NCI-H748 (cell line): ENCODE measurements at regions not wholly inside any gene's neighbourhood (a gene's known extent, or its start where the extent isn't known, plus 50 kb on each side); places are given as distances from the start of the nearest gene placed in this dataset.

Source experiments
- DNase-seq: peaks from one replicate; lab custom pipeline; 2025; ENCODE audit not compliant: unreplicated experiment; lab: John Stamatoyannopoulos, UW

DNA sequence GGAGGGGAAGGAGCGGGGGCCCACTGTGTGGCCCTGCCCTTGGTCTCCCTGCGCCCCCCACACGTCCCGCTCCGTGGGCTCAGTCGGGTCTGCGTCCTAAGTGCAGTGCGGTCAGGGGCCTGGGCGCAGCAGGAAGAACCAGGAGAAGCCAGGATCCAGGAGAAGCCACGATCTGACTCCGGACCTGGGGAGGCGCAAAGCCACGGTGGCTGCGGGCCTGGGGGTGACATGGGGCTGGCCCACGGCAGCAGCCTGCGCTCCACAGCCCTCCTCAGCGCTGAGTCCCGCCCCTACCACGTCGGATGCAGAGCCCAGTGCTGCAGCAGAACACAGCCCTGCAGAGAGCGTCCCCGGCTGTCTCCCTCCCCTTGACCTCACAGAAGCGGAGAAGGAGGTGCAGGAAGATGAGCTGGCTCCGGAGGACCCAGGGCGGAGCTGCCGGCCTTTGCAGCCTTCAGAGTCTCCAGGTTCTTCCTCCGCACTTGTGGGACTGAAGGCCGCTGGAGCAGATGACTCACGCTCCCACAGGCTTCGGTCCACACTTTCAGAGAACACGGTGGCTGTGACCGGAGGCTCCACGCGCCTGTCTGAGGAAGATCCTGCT lies 589.2 kb upstream of the SALL3 start:
- DNase-seq: no peak

DNA sequence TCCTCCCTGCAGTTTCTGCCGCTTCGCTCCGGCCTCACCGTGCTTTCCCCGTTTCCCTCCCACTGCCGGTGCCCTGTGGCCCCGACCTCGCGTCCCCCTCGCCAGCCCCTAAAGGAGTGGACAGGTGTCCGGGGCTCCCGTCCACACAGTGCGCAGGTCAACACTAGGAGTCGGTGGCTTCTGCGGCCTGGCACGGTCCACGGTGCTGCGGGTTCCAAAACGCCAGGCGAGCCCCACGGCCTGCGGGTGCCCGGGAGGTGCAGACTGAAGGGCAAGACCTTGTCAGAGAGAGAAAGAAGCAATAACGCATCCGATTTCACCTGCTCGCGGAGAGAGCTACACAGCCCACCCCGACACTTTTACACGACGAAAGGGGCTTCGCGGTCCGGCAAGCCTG lies 588.7 kb upstream of the SALL3 start:
- DNase-seq: no peak

DNA sequence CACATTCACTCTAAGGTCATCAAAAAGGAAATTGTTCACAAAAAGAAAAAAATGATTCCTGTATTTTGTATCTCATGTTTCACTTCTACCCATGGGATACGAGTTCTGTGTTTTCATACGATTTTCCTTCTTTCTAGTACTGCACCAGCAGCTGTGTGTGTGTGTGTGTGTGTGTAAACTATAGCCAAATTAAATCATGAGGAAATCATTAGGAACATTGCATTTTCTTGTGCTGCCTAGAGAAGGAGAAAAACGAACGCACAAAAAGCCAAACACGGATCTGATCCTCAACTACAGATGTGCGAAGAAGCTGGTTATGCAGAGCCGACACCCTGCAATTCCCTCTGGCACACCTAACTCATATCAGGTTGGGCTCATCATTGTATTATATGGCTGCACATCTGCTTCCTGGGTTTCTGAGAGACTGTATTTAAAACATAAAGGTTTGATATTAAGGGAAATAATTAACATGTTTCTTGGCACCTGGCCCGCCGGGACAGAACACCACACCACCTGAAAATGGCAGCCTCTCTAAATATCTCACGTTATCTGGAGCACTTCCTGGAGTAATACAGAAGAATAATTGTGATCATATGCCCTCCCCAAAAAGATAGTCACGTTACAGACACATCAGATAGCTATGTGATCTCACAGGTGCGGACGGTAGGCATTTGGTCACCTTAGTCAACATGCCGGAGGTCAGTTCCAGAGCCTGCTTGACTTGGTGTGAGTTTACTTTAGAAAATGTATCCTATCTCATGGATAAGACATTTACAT lies 586.3 kb upstream of the SALL3 start:
- DNase-seq: peak; percentile 44

DNA sequence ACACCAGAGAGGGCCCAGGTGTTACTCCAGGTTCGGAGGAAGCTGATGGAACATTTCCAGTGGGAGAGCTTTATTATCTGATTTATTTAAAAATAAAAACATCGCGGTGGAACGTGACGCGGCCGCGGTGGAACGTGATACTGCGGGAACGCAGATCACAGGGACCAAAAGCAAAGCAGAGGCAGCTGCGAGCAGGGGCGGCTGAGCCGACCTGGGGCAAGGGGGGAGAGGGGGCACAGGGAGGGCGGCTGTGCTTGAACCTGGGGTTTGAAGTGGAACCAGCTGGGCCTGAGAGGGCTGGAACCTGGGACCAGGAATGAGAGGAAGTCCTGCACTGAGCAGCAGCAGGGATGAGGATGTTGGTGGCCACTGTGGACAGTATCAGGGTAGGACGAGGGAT lies 583.5 kb upstream of the SALL3 start:
- no peak for DNase-seq

DNA sequence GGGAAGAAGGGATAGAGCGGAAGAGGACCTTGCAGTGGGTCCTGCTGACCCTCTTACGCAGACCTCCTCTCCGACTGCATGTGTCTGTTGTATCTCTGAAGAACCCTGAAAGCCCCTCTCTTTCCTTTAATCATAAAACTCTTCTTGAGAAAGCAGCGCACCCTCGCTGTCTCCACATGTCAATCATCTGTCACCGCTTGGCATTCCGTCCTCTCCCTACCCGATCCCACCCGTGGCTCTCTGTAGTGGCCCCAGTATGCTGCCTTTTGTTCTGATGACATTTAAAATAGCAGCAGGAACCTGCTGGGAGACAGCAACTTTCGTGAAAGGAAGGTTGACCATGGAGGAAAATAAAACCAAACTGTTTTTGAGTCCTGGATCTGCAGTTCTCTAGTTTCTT lies 582.9 kb upstream of the SALL3 start:
- no peak for DNase-seq

DNA sequence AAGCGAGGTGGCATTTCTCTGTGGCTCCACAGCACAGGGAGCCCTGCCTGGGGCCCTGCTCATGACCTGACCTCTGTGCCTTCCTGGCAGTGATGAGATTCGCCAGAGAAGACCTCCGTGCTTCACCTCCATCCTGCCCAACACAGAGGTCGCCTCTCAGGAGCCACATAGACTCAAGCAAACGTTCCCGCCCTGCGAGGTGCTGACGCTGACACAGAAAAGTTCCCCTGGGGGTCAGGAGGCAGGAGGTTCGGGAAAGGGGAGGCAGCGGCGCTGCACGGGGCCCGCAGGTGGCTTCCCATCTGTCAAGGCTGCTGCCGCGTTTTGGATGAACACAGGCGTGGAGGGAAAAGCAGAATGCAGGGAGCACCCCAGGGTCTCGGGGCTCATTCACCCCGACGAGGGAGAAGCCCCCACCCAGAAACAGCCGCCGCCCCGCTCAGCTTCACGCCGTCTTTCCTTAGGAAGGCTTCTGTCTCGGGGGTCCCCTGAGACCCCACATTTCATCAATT lies 579.6 kb upstream of the SALL3 start:
- DNase-seq: no peak

DNA sequence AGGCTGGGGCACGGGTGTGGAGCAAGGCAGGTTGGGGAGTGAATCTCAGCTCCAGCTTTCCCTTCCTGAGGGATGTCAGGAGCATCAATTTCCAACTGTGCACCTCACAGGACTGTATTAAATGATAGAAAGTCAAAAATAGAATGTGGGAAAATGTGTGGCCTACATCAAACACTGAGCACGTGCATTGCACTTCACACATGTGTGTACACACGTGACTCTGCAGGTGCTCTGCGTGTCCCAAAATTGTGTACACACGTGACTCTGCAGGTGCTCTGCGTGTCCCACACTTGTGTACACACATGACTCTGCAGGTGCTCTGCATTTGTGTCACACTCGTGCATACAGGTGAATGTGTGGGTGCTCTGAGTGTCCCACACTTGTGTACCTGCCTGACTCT lies 577.2 kb upstream of the SALL3 start:
- DNase-seq: no peak

DNA sequence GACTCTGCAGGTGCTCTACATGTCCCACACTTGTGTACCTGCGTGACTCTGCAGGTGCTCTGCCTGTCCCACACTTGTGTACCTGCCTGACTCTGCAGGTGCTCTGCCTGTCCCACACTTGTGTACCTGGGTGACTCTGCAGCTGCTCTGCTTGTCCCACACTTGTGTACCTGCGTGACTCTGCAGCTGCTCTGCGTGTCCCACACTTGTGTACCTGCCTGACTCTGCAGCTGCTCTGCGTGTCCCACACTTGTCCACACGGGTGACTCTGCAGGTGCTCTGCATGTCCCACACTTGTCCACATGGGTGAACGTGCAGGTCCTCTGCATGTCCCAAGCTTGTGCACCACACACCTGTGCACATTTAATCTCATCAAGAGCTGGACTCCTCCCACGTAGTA lies 576.7 kb upstream of the SALL3 start:
- DNase-seq: no peak

DNA sequence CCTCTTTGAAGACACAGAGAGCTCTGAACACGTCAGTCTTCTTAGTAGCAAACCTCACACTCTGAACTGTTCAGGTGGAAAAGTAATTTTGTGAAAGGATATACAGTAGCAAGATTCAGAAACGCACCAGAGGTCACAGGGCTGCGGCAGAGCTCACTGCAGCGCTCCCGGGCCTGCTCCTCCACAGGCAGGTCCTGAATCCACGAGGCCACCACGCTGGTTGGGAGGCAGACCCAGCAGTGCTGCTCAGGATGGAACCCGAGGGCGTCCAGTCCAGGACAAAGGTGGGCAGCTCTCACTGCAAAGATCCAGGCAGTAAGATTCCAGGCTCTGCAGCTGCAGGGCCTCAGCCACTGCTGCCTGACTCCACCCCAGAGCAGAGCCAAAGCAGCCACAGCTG lies 576.2 kb upstream of the SALL3 start:
- DNase-seq: no peak

DNA sequence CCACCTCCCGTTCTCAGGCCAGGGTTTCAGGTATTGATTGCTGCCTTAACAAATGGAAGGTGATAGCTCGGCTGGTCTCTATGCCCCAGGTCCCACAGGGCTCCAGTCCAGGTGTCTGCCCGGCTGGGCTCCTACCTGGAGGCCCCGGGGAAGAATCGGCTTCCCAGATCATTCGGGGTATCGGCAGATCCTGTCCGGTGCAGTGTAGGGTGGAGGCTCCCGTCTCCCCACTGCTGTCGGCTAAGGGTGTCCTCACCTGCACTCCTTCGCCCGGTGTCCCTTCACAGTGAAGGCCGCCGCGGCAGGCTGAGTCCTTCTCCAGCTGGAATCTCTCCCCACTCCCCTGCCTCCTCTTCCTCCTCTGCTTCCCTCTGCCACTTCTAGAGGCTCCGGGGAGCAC lies 573.9 kb upstream of the SALL3 start:
- DNase-seq: no peak

DNA sequence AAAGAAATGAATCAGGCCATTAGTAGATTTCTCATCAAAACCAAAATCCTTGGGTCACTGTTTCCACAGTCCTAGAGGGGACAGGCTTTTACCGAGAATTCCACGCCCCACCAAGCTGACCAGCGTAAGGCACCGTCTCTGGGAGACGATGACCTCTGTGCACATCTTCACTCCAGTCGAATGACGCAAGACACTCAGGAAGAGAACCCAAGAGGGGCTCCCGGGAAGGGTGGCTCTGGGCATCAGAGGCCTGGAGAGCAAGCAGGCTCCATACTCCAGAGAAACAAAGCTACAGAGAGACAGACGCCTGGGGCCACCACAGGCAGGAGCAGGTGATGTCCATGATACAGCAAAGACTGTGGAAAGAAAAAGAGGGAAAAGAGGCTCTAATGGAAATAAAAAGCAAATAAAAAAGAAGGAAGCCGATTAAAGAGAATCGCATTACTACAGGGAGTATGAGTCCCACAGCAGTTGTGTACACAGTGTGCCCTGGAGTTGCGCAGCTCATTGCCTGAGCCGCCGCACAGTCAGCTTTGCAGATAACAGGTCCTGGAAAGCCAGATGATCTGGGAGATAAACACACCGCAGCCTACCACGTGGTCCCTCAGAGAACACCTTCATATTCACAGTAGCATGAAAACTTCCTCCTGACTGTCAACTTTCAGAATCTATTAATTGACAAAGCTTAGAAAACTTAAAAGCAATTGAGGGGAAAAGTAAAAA lies 572.7 kb upstream of the SALL3 start:
- peak; percentile 91 for DNase-seq

DNA sequence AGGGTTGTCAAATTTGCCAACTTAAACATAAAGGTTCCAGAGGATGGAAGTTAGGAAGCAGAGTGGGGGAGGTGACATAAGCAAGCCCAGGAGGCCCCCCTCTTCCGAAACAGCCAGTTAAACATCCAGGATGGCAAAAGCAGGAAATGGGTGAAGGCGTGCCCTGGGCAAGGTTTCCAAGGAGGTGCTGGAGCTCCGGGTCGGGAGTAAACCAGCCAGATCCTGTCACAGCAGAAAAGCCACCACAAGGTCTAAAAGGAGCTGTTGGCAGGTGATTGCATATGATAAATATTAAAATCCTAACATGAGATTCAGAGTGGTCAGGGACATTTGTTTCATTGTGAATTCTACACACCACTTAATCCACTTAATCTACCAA lies 572.2 kb upstream of the SALL3 start:
- peak; percentile 94 for DNase-seq

DNA sequence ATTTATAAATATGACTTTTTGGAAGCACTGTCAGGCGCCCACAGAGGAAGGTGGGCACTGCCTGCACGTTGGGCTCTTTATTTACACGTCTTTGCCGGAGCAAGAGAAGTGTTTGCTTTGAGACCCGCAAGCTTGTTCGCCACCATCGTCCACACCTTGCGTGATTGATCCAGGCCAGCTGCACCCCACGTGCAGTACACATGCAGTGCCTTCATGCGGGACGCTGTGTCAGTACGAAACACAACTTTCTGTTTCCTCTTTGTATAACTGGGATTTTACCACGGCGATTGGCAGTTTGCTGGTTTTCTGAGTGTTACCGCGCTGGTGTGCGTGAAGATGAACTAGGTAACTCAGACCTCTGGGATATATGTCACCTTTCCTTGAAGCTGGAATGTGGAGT lies 571.0 kb upstream of the SALL3 start:
- DNase-seq: peak; percentile 45

DNA sequence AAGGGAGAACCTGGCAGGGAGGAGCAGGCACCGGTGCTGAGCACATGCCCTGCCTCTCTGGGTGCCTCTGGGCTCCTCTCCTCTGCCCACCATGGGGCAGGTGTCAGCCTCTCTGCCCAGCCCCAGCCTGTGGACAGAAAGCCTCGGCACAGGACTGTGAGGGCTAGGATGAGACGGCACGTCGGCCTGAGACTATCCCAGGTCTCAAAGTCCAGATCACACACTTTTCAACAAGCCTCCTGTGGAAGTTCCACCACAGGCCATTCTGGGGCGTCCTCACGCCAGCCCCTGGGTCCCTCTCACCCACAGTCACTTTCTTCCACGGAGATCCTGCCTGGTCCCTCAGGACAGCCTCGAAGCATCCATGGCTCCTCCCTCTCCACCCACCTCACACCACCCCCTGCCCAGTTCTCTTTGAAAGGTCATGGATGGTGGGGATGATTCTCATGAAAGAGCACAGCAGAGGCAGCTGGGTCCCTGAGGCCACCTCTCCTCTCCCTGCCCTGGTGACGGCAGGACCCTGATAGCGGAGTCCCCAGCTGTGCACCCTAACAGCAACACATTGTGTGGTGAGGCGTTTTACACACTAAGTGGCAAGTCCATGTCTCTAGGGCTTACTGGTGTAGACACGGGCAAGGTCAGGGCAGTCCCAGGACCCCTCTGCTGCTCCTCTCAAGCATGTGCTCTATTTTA lies 569.4 kb upstream of the SALL3 start:
- DNase-seq: no peak

DNA sequence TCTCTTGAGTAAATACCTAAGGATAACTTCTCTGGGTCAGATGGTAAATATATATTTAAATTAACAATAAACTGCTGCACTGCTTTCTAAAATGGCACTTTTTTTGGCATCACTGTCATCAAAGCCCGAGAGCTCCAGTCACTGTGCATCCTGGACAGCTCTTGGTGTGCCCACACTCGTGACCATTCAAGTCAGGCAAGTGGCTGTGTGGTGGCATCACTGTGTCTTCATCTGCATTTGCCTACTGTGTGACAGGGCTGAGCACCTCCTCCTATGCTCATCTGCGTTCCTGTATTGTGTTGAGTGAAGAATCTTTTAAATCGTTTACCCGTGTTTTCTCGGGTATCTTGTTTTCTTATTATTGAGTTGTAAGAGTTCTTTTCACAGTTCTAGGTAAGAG lies 568.1 kb upstream of the SALL3 start:
- DNase-seq: no peak

DNA sequence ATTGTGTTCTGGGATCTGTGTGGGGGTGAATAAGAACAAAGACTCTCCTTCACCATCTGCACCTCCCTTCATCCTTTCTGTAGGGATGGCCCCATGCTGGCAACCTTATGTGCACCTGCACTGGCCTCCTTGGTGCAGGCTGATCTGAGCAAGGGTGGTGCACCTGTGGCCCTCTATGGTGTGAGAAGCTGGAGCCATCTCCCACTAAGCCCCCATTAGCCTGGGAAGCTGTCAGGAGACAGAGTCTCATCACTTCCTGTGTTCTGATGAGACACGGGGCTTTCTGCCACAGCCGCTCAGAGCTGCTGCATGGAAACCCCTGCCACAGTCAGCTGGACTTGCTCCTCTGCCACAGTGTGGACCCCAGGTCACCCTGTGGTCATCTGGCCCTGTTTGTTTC lies 565.3 kb upstream of the SALL3 start:
- no peak for DNase-seq

DNA sequence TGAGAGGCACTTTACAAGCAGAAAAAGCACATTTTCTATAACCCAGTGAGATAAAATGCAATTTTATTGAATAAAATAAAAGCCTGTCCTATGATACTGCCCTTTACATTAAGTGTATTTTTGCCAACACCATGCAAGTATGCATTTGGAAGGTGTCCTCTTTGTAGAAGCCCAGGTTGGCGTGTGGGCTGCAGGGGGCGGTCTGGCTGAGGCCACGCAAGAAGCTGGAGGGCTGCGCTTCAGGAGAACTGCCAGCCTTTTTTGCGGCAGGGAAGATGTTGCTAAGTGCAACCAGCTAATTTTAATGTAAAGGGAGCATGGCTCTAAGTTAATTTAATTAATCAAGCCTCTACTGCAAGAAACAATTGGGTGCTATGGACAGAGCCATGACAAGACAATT lies 562.8 kb upstream of the SALL3 start:
- no peak for DNase-seq

DNA sequence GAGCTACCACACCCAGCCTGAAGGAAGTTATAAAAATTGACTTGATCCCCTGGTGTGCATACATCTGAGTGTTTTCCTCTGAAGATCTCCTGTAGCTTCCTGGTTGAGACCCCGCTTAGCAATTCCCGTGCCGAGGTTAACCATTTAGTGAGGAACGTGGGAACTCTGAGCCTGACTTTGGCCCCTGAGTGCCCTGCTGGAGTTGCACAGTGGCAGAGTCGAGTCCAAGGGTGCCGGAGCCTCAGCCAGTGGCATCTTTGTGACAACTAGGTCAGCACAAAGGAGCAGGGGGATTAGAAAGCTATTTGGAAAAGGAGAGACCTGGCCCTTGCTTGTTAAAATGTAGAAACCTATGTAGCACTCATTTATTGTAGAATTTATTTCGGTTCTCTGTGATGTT lies 561.2 kb upstream of the SALL3 start:
- DNase-seq: no peak

DNA sequence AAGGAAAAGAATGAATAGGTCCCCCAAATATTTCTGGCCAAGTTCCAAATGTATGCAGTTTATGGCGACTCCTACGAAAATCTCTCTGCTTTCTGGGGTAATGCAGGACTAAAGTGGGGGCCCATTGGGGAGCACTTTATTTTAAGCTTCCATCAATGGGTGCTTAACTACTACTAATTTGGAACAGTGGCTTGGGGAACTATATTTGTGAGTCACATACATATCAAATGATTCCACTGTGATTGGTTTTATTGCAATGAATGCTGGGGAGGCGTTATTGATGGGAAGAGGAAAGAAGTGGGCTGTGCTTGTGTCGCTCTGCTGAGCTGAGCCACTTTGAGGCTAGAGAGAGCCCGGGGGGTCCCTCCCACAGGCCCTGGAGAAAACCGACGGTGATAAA lies 560.4 kb upstream of the SALL3 start:
- no peak for DNase-seq

DNA sequence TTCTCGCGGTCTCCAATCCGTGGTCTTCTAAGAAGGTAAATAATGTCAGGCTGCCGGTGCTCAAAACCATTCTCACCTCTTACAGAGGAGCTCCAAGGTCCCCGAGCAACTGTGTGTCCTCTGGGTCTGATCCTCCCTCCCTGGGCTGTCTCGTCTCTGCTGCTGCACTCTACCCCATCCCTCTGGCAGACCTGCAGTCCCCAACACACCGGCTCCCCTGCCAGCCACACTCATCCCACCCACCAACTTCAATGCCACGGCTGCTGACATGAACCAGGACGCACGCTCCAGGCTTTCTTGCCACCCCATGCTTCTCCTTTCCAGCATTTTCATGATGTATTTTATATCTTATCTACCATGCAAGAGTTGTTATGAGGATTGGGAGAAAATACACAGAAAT lies 559.5 kb upstream of the SALL3 start:
- DNase-seq: no peak

DNA sequence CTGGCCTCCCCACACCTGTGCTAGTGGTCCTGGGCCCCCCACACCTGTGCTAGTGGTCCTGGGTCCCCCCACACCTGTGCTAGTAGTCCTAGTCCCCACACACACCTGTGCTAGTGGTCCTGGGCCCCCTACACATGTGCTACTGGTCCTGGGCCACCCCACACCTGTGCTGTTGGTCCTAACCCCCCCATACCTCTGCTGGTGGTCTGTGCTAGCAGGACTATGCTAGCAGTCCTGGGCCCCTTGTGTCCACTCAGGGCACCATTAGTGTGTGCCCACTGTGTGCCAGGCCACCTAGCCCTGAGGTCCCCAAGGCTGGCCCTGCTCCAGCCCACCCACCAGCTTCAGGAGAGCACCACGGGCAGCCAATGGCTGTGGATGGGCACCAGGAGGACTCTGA lies 558.2 kb upstream of the SALL3 start:
- no peak for DNase-seq

DNA sequence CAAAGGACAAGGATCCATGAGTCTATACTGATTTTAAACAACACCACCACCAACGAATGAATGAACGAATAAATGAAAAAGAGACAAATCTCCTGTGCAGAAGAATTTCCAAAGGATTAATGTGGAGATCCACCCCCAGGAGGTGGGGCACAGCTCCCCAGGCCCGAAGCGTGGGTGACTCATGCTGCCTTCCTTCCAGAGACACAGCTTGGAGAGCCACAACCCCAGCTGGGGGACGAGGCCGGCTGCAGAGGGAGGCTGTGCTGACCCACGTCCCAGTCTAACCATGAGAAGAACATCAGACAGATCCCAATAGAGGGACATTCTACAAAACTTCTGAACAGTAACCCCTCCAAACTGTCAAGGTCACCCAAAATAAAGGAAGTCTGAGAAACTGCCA lies 557.3 kb upstream of the SALL3 start:
- no peak for DNase-seq
